Brain pericyte (primary cell): ENCODE measurements at regions not wholly inside any gene's neighbourhood (a gene's known extent, or its start where the extent isn't known, plus 50 kb on each side); places are given as distances from the start of the nearest gene placed in this dataset.
"Not testable (repeated sequence)": the region's sequence is repeated elsewhere in the genome, so short reads cannot be mapped to it uniquely, and the experiment has no call there.

ENCODE experiments used
- DNase-seq: peaks from one replicate; pipeline ENCODE4 v3.0.0-alpha.2; 2012; ENCODE audit warnings: low read depth, low spot score

GRCh38 chr7:106749165-106749564 lies 88.2 kb upstream of the CCDC71L start:
- DNase-seq, result no peak

- no peak for DNase-seq
Observed at GRCh38 chr7:106750773-106751172, 89.8 kb upstream of the CCDC71L start.

- no peak for DNase-seq
Observed at GRCh38 chr7:106752367-106752766, 91.4 kb upstream of the CCDC71L start.

GRCh38 chr7:106755024-106755423 lies 94.1 kb upstream of the CCDC71L start:
- not testable (repeated sequence) for DNase-seq

GRCh38 chr7:106755641-106756040 lies 94.7 kb upstream of the CCDC71L start:
- DNase-seq, result no peak

GRCh38 chr7:106756071-106756470 lies 95.1 kb upstream of the CCDC71L start:
- DNase-seq, result no peak

GRCh38 chr7:106756884-106757283 lies 95.9 kb upstream of the CCDC71L start:
- no peak for DNase-seq

- no peak for DNase-seq
Observed at GRCh38 chr7:106757846-106758245, 96.9 kb upstream of the CCDC71L start.

- not testable (repeated sequence) for DNase-seq
Observed at GRCh38 chr7:106762845-106763244, 101.9 kb upstream of the CCDC71L start.

- DNase-seq, result no peak
Observed at GRCh38 chr7:106763717-106764116, 101.4 kb upstream of the PIK3CG start.

GRCh38 chr7:106765727-106766355 lies 99.2 kb upstream of the PIK3CG start:
- DNase-seq, result no peak

GRCh38 chr7:106766551-106766950 lies 98.5 kb upstream of the PIK3CG start:
- no peak for DNase-seq

- DNase-seq, result no peak
Observed at GRCh38 chr7:106767078-106767477, 98.0 kb upstream of the PIK3CG start.

- no peak for DNase-seq
Observed at GRCh38 chr7:106767498-106768323, 97.4 kb upstream of the PIK3CG start.

GRCh38 chr7:106768324-106768751 lies 96.7 kb upstream of the PIK3CG start:
- no peak for DNase-seq

GRCh38 chr7:106770191-106770590 lies 94.9 kb upstream of the PIK3CG start:
- no peak for DNase-seq

GRCh38 chr7:106772655-106773108 lies 92.4 kb upstream of the PIK3CG start:
- DNase-seq, result no peak

- no peak for DNase-seq
Observed at GRCh38 chr7:106773228-106773627, 91.9 kb upstream of the PIK3CG start.

GRCh38 chr7:106773721-106774120 lies 91.4 kb upstream of the PIK3CG start:
- no peak for DNase-seq

- no peak for DNase-seq
Observed at GRCh38 chr7:106774213-106774767, 90.8 kb upstream of the PIK3CG start.

GRCh38 chr7:106774768-106775551 lies 90.1 kb upstream of the PIK3CG start:
- DNase-seq, result no peak

GRCh38 chr7:106775552-106775936 lies 89.5 kb upstream of the PIK3CG start:
- DNase-seq, result no peak
